IPS-NIHi11 (cell line): ENCODE measurements at regions not wholly inside any gene's neighbourhood (a gene's known extent, or its start where the extent isn't known, plus 50 kb on each side); places are given as distances from the start of the nearest gene placed in this dataset.
A peak's percentile ranks its signal among the peaks of the same experiment; 100 is the strongest.
"Not testable (repeated sequence)": the region's sequence is repeated elsewhere in the genome, so short reads cannot be mapped to it uniquely, and the experiment has no call there.

Experiments
- DNase-seq: peaks from one replicate; pipeline ENCODE4 v3.0.0; 2012; ENCODE audit warnings: mixed read lengths, low spot score

DNA sequence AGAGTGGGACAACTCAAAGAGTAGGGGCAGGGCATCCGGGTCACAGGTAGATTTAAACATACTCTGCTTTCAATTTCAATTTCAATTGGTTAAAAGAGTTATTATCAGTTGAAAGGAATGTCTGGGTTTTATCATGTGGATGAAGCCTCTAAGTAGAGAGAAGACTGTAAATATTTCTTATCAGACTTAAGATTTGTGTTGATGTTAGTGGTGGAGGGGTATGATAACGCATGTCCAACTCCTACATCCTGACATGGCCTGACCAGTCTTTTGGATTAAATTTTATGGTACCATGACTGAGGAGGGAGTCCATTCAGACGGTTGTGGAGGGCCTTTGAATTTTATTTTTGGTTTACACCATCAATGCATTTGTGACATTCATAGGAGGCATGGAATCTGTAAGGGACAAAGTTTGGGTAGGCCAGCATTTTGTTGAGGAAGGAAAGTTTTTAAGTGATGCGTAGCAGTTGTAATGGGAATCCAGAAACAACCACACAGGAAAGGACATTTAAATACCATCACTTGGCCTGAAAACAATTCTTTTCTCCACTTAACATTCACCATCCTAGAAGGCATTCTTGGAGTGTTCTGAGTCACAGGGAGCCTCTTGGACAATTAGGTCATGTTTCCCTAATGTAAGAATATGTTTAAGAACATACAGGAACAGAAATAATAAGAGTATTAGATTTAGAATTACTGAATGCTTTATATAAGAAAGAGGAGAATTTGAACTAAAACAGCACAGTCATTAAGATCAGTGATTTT is 371.9 kb downstream of the ATP23 start:
- no peak for DNase-seq

DNA sequence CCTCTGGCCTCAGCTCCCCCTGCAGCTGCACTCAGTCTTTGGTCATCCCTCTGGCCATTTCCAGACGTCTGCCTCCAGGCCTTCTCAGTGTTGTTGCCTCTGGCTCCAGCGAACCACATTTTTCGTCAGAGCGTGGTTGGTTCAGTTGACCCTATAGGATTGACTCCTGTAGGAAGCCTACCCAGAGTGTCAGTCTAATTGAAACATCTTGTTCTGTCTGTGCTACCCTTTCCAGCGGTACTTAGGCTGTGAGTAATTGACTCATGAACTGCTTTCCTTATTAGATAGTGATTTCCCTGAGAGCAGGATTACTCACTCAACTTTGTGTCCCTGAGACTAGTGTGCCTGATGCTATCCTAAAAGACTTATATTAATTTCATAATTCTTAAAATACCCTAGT is 373.2 kb downstream of the ATP23 start:
- no peak for DNase-seq

DNA sequence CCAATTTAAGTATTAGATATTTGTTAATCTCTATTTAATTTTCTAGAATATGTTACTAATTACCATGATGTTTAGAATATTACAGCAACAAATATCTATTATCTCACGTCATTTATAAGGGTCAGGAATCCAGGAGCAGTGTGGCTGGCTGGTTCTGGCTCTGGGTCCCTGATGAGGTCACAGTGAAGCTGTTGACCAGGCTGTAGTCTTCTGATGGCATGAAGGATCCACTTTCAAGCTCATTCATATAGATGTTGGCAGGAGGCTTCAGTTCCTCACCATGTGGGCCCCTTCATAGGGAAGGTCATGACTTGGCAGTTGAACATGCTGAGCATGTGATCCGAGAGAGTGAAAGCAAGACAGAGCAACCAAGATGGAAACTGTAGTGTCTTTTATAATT is 375.6 kb downstream of the ATP23 start:
- DNase-seq = no peak

DNA sequence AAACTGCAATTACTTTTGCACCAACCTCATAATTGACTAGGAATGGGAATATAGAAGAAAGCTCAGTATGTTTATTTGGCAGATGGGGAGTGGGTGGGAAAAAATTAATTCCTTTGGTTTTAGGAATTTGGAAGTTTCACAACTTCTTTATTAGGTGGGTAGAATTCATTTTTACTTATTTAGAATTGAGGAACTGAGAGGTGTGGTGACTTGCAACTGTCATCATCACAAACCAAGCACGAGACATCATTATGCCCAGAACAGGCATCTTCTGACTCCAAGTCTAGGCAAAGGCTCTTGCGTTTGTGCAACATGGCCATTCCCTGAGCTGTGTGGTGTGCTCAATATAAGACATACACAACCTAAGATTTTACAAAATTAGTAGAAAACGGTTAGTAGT is 380.0 kb downstream of the ATP23 start:
- DNase-seq = no peak

DNA sequence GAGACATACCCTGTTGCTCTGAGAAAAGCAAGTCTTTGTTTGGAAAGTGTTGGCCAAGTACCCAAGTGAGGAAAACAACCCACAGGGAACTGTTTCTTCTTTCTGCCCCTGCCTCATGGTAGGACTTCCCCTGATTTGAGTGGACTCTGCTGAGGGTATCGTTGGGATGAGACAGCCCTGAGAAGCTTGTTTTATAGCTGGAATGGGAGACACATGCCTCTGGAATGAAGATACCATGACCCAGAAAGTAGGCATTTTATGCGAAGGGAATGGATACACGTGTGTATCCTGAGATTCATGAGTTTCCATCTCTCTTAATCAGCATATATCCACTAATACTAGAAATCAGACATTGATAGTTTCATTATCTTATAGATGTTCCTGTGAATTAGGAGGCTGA is 382.3 kb downstream of the ATP23 start:
- no peak for DNase-seq

DNA sequence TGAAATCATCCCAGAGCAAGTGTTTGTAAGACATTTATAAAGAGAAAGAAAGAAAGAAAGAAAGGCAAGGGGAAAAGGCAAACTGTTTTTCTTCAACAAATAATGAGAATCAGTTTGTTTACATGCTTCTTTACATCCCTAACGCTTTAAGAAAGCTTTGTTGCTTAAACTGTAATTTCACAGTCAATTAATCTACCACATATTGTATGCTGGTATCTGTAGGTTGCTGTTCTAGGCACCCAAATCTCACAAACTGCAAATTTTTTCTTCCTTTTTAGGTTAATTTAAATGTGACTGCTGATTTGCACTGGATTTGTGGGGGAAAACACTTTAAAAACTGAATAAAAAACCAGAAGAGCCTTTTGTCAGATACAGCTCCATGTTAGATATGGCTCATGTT is 384.2 kb downstream of the ATP23 start:
- DNase-seq = no peak

DNA sequence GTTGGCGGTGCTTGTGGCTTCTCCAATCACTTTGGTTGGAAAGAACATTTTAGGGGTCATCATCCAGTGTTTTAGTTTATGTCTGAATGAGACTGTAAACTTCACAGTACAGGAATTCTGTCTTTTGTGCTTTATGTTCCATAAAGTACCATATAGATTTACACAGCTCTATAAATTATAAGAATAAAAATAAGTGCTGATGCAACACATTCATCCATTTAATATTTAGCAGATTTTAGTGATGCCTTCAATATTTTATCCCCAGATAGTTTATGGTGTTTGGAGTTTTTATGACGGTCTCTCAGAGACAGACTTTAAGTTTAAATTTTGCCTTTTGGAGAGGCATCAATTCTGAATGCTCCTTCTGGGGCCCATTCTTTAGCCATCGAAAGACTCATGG is 385.2 kb downstream of the ATP23 start:
- DNase-seq = no peak

DNA sequence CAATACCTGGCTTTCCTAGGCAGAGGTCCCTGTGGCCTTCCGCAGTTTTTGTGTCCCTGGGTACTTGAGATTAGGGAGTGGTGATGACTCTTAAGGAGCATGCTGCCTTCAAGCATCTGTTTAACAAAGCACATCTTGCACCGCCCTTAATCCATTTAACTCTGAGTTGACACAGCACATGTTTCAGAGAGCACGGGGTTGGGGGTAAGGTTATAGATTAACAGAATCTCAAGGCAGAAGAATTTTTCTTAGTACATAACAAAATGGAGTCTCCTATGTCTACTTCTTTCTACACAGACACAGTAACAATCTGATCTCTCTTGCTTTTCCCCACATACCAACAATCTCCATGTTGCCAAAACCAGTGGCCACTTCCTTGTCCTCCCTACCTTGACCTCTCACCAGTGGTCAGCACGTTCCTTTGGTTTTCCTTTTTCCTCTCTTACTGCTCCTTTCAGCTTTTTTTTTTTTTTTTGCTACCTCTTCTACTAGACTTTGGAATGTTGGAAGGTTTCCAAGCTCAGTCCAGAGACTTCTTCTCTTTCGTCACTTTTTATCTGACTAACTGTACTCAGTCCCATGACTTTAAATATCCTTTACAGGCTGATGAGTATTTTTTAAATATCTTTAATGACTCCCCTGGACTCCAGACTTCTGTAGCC is 395.3 kb downstream of the ATP23 start:
- DNase-seq = not testable (repeated sequence)

DNA sequence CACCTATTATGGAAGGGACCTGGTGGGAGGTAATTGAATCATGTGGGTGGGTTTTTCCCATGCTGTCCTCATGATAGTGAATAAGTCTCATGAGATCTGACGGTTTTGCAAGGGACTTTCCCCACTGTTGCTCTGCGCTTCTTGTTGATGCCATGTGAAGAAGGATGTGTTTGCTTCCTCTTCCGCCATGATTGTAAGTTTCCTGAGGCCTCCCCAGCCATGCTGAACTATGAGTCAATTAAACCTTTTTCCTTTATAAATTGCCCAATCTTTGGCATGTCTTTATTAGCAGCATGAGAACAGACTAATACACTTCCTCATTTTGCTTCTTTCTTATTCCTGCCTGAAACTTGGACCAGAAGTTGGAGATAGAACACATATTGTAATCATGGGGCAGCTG is 396.2 kb downstream of the ATP23 start:
- DNase-seq = not testable (repeated sequence)

DNA sequence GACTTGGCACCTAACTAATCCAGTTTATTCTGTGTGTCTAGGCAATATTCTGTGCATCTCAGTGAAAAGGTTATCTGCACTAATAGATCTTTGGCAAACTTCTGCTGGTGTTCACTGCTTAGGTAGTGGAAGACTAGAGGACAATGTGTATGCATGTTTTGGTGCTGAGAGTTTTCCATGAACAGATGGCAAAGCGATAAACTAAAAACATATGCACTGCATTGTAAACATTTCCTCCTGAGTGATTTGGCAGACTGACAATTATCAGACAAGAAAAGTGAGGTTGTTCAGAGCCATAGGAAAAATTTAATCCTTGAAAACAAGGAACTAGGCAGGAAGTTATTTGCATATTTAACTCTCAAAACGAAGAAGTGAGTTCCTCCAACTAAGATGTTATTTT is 400.4 kb downstream of the ATP23 start:
- no peak for DNase-seq

DNA sequence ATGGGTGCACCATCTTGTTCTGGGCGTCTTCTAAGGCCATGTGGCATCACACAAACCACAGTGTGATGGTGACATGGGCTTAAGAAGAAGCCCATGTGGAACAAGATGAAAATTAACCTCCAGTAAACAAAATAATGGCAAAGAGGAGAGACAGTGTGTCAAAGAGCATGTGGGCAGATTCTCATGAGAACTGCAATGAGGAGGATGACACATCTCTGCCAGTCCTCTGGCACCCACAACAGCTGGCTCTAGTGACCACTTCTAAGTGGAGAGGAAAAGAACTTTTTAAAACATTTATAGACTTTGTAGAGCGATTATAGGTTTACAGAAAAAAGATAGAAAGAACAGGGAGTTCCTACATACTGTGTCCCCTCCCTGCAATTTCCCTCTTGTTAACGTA is 401.4 kb downstream of the ATP23 start:
- no peak for DNase-seq

DNA sequence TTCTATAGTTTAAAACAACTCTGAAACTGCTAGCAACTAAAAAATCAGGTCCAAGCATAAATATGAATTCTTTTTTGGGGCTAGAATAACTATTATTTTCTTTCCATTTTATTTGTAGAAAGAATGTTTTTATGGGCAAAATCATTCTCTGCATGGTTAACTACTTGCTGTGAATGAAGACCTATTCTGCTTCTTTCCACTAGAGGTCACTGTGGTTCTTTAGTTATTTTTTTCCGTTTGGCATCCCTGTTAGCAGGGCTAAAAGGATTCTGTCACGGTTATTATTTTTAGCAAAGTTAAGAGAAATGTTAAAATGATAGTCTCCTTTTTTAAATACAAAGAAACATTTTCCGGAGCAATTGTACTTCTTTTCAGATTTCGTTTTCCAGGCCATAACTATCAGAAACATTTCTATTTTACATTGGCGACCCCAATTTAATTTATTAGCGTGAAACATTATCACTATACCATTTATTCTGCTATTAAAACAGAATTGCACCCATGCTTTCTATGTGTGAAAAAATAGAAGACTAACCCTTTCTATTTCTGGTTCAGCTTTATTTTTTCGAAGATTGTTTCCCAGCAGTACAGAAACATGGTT is 404.8 kb downstream of the ATP23 start:
- peak; percentile 50 for DNase-seq

DNA sequence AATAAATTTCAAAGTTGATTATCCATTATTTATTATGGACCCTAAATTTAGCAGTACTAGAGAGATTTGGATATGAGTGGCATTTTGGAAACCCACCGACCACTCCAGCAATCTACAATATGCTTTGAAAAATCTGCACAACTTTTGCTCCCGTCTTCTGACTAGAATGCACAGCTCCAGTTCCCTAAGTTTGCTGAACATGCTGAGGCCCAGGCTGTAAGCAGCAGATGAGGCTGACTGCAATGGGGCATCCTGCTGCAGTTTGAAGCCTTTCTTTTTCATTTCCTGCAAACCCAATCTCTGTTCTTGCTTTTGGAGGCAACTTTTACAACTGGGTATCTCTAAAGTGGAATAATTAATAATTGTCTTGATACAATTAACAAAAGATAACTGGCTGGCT is 405.8 kb downstream of the ATP23 start:
- DNase-seq = no peak

DNA sequence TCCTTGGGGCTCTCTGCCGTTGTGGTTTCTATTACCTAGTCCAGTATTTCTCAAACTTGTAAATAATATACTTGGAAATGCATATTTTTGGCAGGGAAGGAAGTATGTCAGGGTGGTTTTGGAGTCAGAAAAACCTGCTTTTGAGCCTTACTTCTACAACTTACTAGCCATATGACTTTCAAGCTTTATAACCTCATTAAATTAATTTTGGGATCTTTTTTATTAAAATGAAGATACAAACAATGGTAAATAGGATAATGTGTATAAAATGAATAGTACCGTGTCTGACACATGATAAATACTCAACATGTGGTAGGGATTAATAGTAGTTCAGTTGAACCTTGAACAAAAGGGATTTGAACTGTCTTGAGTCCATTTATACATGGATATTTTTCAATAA is 406.3 kb downstream of the ATP23 start:
- DNase-seq = no peak

DNA sequence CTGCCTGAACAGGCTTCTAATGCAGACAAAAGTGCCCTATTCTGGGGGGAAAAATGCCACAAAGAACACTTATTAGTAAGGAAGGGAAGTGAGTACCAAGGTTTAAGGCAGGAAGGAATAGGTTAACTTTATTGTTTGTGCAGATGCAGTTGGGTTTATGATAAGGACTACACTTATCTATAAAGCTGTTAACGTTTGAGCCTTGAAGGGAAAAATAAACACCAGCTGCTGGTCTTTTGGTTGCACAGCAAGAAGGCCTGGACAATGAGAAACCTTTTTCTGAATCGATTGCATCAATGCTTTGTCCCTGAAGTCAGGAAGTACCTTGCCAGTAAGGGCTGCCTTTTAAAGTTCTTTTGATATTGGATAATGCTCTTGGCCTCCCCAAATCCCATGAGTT is 407.8 kb downstream of the ATP23 start:
- DNase-seq = no peak

DNA sequence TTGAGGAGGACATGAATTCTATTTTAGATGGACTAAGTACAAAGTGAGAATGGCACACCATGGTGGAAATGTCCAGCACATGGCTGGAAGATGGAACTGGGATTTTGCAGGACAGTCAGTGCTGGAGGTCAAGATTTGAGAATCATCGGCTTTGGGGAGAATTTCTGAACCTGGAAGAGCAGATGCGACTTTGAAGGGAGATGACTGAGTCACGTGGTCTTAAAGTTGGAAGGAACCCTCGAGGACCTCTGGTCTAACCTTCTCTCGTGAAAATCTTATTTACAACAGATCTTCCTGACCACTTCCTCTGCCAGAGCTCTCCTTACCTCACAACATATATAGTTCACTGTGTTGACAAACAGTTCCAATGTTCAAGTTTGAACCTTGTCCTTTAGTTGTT is 415.4 kb downstream of the ATP23 start:
- no peak for DNase-seq

DNA sequence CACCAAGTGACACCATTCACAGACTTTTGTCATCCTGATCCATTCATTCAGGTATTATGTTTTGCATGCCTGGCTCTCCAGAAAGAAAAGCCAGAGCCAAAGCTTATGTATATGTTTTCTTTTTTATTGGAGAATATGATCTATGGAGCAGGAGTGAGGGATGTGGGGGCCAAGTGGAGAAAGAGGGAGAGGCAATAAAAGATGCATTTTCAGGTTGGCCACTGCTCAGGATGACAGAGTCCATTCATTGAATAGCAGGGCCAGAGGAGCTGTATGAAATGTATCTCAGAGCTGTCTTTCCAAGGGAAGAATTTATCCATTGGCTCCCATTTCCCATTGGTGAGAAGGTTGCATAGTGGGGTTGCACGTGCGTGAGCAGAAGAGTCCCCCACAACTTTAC is 416.1 kb downstream of the ATP23 start:
- DNase-seq = no peak

DNA sequence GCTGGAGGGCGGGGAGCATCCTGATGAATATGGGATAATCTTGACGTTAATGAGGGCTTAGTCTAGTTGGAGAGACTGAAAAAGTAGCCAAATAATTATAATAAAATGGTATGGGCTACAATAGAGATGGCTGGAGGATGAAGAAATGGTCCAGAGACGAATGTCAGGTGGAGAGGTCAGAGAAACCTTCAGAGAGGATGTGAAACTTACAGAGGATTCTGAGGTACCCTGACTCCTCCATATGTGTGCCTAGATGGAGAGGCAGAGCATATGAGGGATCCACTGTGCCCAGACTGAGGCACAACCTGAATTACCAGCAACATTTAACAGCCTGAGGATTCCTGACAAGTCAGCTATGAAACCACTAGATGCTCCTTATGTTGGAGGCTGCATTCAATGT is 417.0 kb downstream of the ATP23 start:
- DNase-seq = no peak

DNA sequence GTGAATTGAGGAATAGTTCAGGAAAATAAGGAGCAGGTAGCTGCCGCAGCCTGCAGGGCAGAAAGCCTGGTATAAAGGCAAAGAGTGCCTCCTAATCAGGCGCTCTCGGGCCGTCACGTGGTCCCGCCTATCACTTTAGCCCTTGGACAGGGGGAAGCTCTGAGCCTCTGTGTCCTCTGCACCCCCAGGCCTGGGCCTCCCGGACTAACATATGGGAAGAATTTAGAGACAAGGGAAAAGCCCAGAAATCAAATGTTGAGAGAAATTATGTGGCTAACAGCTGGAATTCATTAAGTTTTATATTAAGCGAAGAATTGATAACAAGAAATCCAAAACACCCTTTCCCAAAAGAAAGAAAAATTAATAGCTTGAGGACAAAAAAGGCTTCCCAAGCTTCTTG is 417.7 kb downstream of the ATP23 start:
- no peak for DNase-seq

DNA sequence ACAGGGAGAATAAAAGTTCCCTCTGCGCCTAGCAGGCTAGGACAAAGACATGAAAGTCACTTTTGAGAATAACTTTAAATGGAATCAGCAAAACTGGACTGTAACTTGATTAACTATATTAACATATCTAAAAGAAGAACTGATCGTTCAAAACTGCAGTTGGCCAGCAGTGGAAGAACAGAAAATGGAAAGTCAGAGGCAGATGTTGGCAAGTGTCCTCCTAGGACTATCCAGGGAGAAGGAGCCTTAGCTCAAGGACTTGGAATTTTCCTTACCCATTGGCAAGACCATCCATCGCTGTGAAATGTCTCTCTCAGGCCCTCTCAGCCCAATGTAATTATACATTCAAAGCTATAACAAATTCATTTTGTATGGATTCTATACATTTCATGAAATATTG is 419.7 kb downstream of the ATP23 start:
- no peak for DNase-seq

DNA sequence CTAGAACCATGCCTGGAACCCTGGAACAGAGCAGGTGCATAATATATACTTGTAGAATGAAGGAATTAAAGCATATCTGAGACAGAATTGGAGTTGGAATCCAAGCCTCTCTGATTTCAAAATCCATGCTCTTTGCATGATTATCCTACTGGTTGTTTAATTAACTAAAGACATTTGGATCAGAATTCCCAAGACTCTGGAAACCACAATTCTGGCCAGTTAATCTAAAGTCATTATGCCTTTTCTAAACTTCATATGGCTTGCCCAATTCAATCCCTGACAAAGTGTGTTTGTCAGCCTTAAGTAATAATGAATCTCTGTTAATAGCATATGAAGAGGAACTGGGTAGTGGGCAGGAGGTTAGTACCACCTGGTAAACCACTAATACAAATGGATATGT is 422.6 kb downstream of the ATP23 start:
- DNase-seq = no peak

DNA sequence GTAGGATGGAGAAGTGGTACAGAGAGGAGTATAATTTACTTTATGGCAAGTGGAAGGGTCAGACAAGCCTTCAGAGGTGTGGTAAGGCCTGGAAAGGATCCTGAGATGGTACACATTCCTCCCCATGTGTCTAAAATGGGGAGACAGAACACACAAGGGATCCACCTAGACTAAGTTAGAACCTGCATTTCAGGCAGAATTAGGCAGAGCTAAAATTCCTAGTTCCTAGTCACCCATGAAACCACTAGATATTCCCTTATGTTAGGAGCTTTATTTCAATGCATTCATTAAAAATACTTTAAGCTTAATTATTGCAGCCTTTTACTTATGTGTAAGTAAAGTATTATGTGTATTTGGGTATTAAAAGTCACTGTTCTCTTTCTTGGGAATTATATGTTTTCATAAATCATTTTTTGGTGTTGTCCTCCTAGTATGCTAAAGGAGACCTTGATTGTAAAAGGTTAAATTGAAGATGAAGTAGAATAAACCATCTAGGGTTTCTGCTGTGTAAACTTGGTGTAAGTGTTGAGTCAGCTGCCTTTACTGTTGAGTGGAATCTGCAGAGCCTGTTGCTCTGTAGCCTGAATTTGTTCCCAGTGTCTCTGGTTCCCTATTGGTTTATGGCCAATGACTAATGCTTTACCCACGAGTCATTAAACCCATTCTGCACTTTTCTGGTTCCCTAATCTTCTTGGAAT is 423.2 kb downstream of the ATP23 start:
- peak; percentile 52 for DNase-seq

DNA sequence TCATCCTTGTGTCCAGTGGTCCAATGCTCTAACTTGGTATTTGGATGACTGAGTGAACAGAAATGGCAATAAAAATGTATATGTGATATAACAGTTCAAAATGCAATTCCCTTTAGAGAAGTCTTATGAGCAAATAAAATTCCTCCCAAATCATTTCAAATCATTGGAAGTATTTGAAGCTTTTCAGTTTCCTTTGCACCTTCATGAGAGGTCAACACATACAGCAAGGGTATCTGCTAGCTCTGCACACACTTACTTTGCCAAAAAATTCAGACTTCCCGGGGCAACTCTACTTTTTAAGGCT is 423.7 kb downstream of the ATP23 start:
- DNase-seq = no peak
